Ishikawa (cell line): ENCODE measurements at regions not wholly inside any gene's neighbourhood (a gene's known extent, or its start where the extent isn't known, plus 50 kb on each side); places are given as distances from the start of the nearest gene placed in this dataset.

Source experiments
- CEBPB ChIP-seq: IDR thresholded peaks from 2 replicates; pipeline ENCODE4 v1.6.1; 2012
- CREB1 ChIP-seq: IDR thresholded peaks from 2 replicates; pipeline ENCODE4 v1.6.1; 2012; ENCODE audit warnings: low read depth
- EGR1 ChIP-seq: IDR thresholded peaks from 2 replicates; pipeline ENCODE4 v1.6.1; 2012
- EP300 ChIP-seq: IDR thresholded peaks from 2 replicates; pipeline ENCODE4 v1.6.1; 2012; ENCODE audit warnings: borderline replicate concordance
- FOXM1 ChIP-seq: IDR thresholded peaks from 2 replicates; pipeline ENCODE4 v1.6.1; 2012; ENCODE audit warnings: low read depth, borderline replicate concordance
- NFIC ChIP-seq: IDR thresholded peaks from 2 replicates; pipeline ENCODE4 v1.6.1; 2012
- RAD21 ChIP-seq: IDR thresholded peaks from 2 replicates; pipeline ENCODE4 v1.6.1; 2012; ENCODE audit warnings: low read depth
- TAF1 ChIP-seq: IDR thresholded peaks from 2 replicates; pipeline ENCODE4 v1.6.1; 2012; ENCODE audit warnings: low read depth, mild to moderate bottlenecking
- TCF12 ChIP-seq: IDR thresholded peaks from 2 replicates; pipeline ENCODE4 v1.6.1; 2012; ENCODE audit warnings: low read depth
- TEAD4 ChIP-seq: IDR thresholded peaks from 2 replicates; pipeline ENCODE4 v1.6.1; 2012
- YY1 ChIP-seq: IDR thresholded peaks from 2 replicates; pipeline ENCODE4 v1.6.1; 2012; ENCODE audit warnings: low read depth
- ZBTB7A ChIP-seq: IDR thresholded peaks from 2 replicates; pipeline ENCODE4 v1.6.1; 2012; ENCODE audit warnings: low read depth
- TF ChIP-seq, protein P1 (sequence below): IDR thresholded peaks from 2 replicates; pipeline ENCODE4 v1.6.1; 2012
- TF ChIP-seq, protein P2 (sequence below): IDR thresholded peaks from 2 replicates; pipeline ENCODE4 v1.6.1; 2012; ENCODE audit warnings: low read depth, mild to moderate bottlenecking
- TF ChIP-seq, protein P3 (sequence below): IDR thresholded peaks from 2 replicates; pipeline ENCODE4 v1.6.1; 2012

DNA sequence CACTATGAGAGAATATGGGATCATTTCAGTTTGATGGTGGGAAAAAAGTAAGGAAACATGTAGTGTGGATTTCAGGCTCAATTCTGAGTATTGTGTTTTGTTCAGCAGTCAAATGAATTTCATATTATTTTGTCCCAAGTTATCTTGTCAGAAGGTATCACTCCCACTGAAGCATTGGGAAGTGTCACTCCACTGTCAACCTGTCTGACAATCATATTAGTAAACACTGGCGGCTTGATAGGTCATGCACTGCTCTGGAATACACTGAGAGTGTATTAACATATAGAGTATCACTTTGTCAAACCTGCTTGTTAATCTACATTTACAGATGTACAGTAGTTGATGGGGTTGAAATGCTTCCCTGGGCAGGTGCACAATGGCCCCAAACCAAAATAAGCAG lies 203.6 kb downstream of the HS3ST3A1 start:
- TF ChIP-seq EP300 (no peak), CREB1 (no peak), YY1 (no peak), TAF1 (no peak), EGR1 (no peak), TEAD4 (no peak), RAD21 (no peak), FOXM1 (no peak), CEBPB (no peak), NFIC (no peak), TCF12 (no peak), ZBTB7A (no peak)
- TF ChIP-seq, protein P1, sequence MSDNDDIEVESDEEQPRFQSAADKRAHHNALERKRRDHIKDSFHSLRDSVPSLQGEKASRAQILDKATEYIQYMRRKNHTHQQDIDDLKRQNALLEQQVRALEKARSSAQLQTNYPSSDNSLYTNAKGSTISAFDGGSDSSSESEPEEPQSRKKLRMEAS: no peak
- TF ChIP-seq, protein P2, sequence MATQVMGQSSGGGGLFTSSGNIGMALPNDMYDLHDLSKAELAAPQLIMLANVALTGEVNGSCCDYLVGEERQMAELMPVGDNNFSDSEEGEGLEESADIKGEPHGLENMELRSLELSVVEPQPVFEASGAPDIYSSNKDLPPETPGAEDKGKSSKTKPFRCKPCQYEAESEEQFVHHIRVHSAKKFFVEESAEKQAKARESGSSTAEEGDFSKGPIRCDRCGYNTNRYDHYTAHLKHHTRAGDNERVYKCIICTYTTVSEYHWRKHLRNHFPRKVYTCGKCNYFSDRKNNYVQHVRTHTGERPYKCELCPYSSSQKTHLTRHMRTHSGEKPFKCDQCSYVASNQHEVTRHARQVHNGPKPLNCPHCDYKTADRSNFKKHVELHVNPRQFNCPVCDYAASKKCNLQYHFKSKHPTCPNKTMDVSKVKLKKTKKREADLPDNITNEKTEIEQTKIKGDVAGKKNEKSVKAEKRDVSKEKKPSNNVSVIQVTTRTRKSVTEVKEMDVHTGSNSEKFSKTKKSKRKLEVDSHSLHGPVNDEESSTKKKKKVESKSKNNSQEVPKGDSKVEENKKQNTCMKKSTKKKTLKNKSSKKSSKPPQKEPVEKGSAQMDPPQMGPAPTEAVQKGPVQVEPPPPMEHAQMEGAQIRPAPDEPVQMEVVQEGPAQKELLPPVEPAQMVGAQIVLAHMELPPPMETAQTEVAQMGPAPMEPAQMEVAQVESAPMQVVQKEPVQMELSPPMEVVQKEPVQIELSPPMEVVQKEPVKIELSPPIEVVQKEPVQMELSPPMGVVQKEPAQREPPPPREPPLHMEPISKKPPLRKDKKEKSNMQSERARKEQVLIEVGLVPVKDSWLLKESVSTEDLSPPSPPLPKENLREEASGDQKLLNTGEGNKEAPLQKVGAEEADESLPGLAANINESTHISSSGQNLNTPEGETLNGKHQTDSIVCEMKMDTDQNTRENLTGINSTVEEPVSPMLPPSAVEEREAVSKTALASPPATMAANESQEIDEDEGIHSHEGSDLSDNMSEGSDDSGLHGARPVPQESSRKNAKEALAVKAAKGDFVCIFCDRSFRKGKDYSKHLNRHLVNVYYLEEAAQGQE: no peak
- TF ChIP-seq, protein P3, sequence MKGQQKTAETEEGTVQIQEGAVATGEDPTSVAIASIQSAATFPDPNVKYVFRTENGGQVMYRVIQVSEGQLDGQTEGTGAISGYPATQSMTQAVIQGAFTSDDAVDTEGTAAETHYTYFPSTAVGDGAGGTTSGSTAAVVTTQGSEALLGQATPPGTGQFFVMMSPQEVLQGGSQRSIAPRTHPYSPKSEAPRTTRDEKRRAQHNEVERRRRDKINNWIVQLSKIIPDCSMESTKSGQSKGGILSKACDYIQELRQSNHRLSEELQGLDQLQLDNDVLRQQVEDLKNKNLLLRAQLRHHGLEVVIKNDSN: no peak

DNA sequence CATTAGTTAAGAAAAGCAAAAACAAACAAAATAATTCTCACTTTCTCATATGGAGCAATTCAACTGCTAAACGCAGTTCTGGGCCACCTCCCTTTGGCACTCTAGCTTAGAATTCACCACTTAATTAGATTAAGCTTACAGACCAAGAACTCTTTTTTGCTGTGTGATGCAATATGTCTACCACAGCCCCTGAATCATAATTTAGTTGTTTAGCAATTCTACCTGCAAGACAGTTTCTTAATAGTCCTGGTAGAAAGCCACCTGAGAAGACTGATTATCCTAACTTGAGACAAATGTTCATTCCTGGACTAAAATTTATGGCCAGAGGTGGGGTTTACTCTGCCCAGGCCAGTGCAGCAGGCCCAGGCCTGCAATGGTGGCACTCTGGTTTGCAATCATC lies 205.9 kb downstream of the HS3ST3A1 start:
- TF ChIP-seq TCF12: no peak
- no peak for TF ChIP-seq RAD21
- no peak for TF ChIP-seq TAF1

DNA sequence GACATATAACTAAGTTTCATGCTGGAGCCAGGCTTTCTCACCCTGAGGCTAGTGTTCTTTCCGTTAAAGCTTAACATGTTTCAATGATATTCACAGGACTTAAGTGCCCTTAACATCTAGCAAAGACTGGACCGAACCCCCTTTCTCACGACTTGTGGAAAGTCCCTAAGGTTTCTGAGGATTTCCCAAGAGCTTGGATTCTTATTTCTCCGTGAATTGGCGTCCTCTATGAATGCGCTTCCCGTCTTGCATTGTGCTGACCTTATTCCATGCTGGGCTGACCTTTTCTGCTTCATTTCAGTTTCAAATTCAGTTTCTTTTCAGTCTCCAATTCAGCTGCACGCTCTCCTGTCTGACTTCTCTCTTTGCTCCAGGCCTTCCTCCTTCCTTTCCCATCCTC lies 206.4 kb downstream of the HS3ST3A1 start:
- TF ChIP-seq, protein P2: no peak
- TF ChIP-seq YY1: no peak

DNA sequence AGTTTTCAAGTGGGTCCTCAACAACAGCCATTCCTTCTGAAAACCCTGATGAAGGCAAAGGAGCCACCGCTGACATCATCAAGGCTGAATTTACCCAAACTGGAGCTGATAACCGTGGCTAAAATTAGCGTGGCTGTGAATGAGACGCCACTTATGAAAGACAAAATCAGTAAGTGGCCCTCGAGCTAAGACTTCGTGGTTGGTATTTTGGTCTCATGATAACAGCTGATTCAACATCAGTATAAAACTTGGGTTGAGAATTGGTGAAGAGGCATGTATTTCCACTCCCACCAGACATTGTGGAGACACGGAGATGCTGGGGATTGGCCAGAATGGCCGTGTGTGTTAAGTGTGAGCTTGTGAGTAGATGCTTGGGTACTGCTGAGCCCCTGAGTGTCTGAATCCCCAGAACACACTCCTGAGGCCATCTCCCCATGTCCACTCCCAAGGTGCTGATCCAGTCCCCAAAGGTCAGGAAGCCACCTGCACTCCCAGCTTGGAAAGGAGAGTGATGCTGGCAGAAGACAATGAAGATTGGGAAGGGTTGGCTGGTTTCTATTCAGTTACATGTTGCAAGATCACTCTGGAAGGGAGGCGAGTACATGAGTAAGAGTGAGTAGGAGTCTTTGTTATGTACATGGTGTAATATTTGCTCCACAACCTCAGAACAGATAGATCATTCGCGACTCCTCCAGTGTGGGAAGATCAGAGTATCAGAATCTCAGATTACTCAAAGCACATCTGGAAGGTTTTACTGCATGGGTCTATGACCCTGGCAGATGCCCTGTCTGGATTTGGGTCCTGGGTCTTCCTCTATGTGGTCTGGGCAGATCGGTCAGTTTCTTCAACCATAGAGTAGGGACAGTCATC lies 207.7 kb downstream of the HS3ST3A1 start:
- TF ChIP-seq ZBTB7A (no peak), EP300 (no peak)

DNA sequence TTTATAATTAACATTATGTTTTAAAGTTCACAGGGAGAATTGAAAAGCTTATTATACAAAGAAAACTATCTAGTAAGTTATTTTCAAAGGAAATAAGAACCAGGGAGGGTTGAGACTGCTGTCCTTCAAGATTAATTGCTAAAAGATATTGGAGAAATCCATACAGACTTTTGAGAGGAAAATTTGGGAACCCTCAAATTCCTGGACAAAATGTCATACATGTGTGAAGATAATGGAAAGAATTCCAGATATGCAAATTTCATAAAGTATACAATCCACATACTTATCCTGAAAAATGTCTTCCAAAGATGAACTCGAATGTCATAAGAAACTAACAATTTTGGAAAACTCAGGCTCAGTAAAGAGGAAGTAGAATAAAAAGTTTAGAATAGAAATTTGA lies 213.8 kb downstream of the HS3ST3A1 start:
- TF ChIP-seq, protein P3: no peak
- TF ChIP-seq EGR1 (no peak), RAD21 (no peak), CEBPB (no peak), ZBTB7A (no peak)
- TF ChIP-seq, protein P1: no peak

DNA sequence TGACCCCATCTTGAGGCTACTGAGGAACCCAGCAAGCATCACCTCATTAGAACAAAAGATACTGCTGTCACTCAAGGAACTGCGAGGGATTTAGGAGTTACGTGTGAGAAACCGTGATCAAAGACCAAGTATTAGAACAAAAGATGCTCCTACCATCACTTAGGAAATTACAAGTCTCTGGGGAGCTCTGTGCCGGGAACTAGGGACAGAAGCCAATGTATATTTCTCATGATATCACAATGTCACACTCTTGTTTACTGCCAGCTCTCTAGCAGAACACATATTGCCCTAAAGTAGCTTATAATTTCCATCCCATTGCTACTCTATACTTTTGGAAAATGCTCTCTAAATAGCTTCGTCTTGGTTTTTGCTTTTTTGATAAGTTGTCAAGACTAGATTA lies 214.5 kb downstream of the HS3ST3A1 start:
- TF ChIP-seq TEAD4 (no peak), CREB1 (no peak), ZBTB7A (no peak), CEBPB (no peak), YY1 (no peak), NFIC (no peak), TAF1 (no peak), TCF12 (no peak)
- TF ChIP-seq, protein P2: no peak
